ENCODE measurements at regions not wholly inside any gene's neighbourhood (a gene's known extent, or its start where the extent isn't known, plus 50 kb on each side); places are given as distances from the start of the nearest gene placed in this dataset.

- TF ChIP-seq CTCF (IDR thresholded peaks at IDR 0.05; ENCODE audit: poor library complexity, severe bottlenecking): no peak
- H3K27me3 ChIP-seq (ENCODE audit: insufficient read depth, poor library complexity, severe bottlenecking): no peaks in the 10 kb centered on the region
- no peak overlapping the region for H3K4me3 ChIP-seq (ENCODE audit: severe bottlenecking)
Measured at GRCh38 chrX:138923805-138924204, 212.3 kb upstream of the FGF13 start.

GRCh38 chrX:138921031-138921430 is 209.5 kb upstream of the FGF13 start:
- no peaks in the 10 kb centered on the region for H3K36me3 ChIP-seq (ENCODE audit: low read depth)
- H3K27me3 ChIP-seq (ENCODE audit: insufficient read depth, poor library complexity, severe bottlenecking): no peaks in the 10 kb centered on the region
- H3K27ac ChIP-seq (ENCODE audit: poor library complexity, severe bottlenecking): no peak overlapping the region
- DNase-seq (ENCODE audit: low spot score) (no peak), ATAC-seq (ENCODE audit: low read depth) (no peak)
- TF ChIP-seq CTCF (IDR thresholded peaks at IDR 0.05; ENCODE audit: poor library complexity, severe bottlenecking): no peak
- H3K4me3 ChIP-seq (ENCODE audit: severe bottlenecking): no peak overlapping the region
- no peaks in the 10 kb centered on the region for H3K9me3 ChIP-seq (ENCODE audit: severe bottlenecking)
- H3K4me1 ChIP-seq (ENCODE audit: insufficient read depth, poor library complexity, severe bottlenecking): peaks cover 11% of the 10 kb centered on the region

More at GRCh38 chrX:138923805-138924204, 212.3 kb upstream of the FGF13 start:
- H3K9me3 ChIP-seq (ENCODE audit: severe bottlenecking): no peaks in the 10 kb centered on the region
- peaks cover 4% of the 10 kb centered on the region for H3K4me1 ChIP-seq (ENCODE audit: insufficient read depth, poor library complexity, severe bottlenecking)
- no peak overlapping the region for H3K27ac ChIP-seq (ENCODE audit: poor library complexity, severe bottlenecking)
- DNase-seq (ENCODE audit: low spot score) (no peak), ATAC-seq (ENCODE audit: low read depth) (no peak)
- H3K36me3 ChIP-seq (ENCODE audit: low read depth): no peaks in the 10 kb centered on the region

GRCh38 chrX:138917781-138918180 is 206.3 kb upstream of the FGF13 start:
- Histone ChIP-seq H3K9me3 (ENCODE audit: severe bottlenecking) (no peaks in the 10 kb centered on the region), H3K27me3 (ENCODE audit: insufficient read depth, poor library complexity, severe bottlenecking) (no peaks in the 10 kb centered on the region), H3K27ac (ENCODE audit: poor library complexity, severe bottlenecking) (peak overlapping the region; percentile 62), H3K4me1 (ENCODE audit: insufficient read depth, poor library complexity, severe bottlenecking) (peaks cover 7% of the 10 kb centered on the region), H3K36me3 (ENCODE audit: low read depth) (no peaks in the 10 kb centered on the region), H3K4me3 (ENCODE audit: severe bottlenecking) (no peak overlapping the region)
- ATAC-seq (ENCODE audit: low read depth) (peak; percentile 84), DNase-seq (ENCODE audit: low spot score) (no peak)
- TF ChIP-seq CTCF (IDR thresholded peaks at IDR 0.05; ENCODE audit: poor library complexity, severe bottlenecking): no peak

GRCh38 chrX:138914767-138915166 is 203.2 kb upstream of the FGF13 start:
- no peaks in the 10 kb centered on the region for H3K36me3 ChIP-seq (ENCODE audit: low read depth)
- ATAC-seq (ENCODE audit: low read depth): no peak
- no peak for DNase-seq (ENCODE audit: low spot score)
- no peaks in the 10 kb centered on the region for H3K27me3 ChIP-seq (ENCODE audit: insufficient read depth, poor library complexity, severe bottlenecking)
- H3K27ac ChIP-seq (ENCODE audit: poor library complexity, severe bottlenecking): no peak overlapping the region
- H3K9me3 ChIP-seq (ENCODE audit: severe bottlenecking): no peaks in the 10 kb centered on the region
- H3K4me1 ChIP-seq (ENCODE audit: insufficient read depth, poor library complexity, severe bottlenecking): peaks cover 7% of the 10 kb centered on the region
- no peak overlapping the region for H3K4me3 ChIP-seq (ENCODE audit: severe bottlenecking)
- TF ChIP-seq CTCF (IDR thresholded peaks at IDR 0.05; ENCODE audit: poor library complexity, severe bottlenecking): no peak

GRCh38 chrX:138908577-138908976 is 197.1 kb upstream of the FGF13 start:
- Histone ChIP-seq H3K9me3 (ENCODE audit: severe bottlenecking) (no peaks in the 10 kb centered on the region), H3K27ac (ENCODE audit: poor library complexity, severe bottlenecking) (no peak overlapping the region), H3K27me3 (ENCODE audit: insufficient read depth, poor library complexity, severe bottlenecking) (no peaks in the 10 kb centered on the region), H3K4me3 (ENCODE audit: severe bottlenecking) (no peak overlapping the region), H3K4me1 (ENCODE audit: insufficient read depth, poor library complexity, severe bottlenecking) (no peaks in the 10 kb centered on the region), H3K36me3 (ENCODE audit: low read depth) (no peaks in the 10 kb centered on the region)
- peak; percentile 49; the same call in 1 of the 3 replicates for ATAC-seq (ENCODE audit: low read depth)
- no peak for DNase-seq (ENCODE audit: low spot score)
- no peak for TF ChIP-seq CTCF (IDR thresholded peaks at IDR 0.05; ENCODE audit: poor library complexity, severe bottlenecking)

All from RWPE2 (cell line).